ENCODE measurements at regions not wholly inside any gene's neighbourhood (a gene's known extent, or its start where the extent isn't known, plus 50 kb on each side); places are given as distances from the start of the nearest gene placed in this dataset.
"Not testable (repeated sequence)": the region's sequence is repeated elsewhere in the genome, so short reads cannot be mapped to it uniquely, and the experiment has no call there.

DNA sequence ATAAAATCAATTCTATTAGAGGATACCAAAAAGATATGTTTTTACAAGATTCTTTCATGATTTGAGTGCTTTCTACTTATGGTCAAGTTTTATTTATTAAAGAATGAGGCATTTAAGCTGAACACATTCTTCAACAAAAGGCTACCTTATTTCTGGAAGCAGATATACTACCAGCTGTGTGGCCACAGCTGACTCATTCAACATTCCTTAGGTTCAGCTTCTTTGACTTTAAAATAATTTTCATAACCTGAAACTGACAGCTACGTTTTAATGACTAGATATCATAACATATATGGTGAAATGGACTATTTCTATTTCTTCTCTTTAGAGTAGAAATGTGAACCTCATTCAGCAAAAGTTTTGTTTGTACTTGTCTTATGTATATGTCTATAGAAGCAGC is 414.2 kb upstream of the SEMA3C start:
- DNase-seq: no peak

GRCh38 chr7:81331061-81332018 is 412.5 kb upstream of the SEMA3C start:
- no peak for DNase-seq

DNA sequence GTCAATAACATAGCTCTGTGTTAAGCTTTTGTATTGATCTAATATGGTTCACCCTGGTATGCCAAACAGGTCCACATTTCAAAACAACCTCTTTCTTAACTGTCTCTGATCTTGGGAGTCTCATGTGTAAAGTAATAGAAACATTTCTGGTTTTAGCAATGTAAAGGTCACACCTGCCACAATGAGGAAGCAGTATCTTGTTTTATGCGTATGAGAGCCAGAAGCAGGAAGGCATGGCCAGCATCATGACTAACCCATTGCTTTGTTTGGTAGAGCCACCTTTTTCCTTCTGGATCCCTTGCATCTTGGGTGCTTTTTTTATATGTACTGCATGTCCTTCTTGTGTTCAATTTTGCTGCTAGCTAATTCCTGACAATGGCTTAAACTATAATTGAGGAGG is 411.3 kb upstream of the SEMA3C start:
- DNase-seq: no peak

DNA sequence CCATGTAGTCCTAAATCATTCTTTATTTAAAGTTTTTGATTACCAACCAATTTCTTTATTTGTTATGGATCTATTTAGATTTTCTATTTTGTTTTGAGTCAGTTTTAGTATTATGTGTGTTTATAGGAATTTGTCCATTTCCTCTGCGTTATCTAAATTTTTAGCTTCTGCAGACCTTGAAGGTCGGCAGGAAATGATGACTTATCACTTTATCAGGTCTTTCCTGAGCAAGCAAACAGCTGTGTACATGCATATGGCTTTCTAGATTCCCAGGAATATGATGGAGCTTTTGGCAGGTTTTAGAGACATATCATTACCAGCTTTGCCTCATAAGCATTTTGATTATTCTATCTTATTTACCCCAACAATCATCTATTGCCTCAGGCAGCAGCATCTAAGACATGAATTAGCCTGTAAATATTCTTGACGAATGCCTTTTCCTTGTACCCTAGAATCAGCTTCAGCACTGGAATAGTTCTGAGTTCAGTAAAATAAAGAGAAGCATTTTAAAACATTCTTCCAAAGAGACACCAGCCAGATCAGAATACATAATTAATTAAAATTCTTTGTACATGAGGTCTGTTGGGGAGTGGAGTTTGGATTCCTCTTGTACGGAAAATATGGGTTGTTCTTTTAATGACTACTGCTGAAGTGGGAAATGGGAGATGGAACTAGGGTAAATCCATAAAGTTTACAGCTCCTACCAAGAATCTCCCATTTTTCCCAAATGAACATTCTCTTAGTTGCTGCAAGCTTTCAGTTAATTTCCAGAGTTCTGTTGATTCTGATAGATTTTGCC is 408.8 kb upstream of the SEMA3C start:
- DNase-seq: no peak

DNA sequence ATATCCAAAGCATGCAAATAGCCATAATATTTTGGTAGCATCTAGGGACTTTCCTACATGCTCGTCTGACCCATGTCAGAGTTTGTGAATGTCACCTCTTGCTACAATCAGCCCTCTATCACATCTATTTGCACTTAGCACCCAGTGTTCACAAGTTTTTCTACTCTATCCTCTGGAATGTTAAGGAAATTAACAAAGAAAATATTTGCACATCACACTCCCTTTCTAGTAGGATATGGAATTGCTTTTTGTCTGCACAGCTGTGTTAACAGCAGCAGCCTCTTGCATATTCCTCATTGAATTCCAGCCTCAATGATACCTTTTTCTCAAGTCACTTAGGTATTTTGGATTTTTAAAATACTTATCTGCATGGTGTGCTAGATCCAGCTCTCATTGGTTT is 403.1 kb upstream of the SEMA3C start:
- DNase-seq: no peak

- no peak for DNase-seq
Measured at GRCh38 chr7:81317741-81318140, 398.9 kb upstream of the SEMA3C start.

DNA sequence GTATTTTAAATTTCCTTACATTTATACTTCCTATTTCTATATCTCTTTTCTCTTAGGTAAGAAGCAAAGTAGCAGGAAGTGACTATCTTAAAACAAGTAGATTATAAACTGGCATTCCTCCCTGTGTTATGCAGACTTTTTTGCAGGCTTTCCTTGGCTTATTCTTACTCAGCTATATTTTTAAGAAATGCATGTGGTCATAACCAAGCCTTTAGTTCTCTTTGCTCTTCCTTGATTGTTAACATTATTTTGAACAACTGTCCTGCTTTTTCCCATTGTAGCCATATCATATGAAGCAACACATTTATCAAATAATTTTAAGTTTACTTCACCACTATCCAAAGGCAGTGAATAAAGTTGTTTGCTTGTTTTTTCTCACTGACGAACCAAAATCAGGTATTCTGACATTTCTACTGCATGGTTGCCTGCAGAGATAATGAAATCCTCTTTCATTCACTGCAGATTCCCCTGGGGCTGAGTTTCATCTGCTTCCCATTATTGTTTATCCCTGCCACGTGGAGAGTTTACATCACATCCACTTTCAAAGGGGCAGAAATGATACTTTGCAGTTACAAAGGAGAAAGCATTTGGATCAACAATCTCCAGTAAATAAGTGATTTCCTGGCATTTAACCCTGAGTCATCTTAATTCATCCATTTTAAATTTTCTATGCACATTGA is 389.9 kb upstream of the SEMA3C start:
- DNase-seq: no peak

DNA sequence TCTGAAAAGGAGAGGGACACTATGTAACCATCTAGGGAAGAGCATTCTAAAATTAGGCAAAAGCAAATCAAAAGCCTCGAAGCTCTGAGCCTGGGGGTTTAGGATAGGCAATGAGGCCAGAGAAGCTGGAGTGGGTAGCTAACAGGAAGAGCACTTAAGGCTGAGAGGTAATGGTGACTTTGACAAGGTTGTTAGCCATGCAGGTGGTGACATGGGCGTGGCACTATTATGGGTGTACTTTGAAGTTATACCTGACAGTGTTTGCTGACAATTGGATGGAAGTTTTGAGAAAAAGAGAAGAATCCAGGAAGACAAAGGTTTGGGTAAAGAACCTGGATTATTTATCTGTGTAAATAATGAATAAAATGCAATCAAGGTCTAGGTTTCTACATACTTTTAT is 383.0 kb upstream of the SEMA3C start:
- no peak for DNase-seq

GRCh38 chr7:81300753-81301152 is 381.9 kb upstream of the SEMA3C start:
- DNase-seq: no peak

DNA sequence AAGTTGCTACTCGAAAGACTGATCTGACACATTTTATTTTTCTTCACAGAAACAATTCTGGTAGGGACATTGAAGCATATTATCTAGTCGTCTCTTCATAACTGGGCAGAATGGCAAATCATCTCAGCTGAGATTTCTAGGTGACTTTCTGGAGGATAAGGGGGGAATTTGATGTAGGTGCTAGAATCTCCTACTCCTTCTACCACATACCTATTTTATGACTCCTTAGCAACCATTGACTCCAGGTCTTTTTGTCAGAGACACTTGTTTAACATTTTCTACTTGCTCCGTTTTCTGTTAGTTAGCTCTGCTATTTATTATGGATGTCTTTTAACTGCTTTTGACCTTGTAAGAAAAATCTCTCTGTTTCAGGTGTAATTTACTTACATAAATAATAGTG is 380.9 kb upstream of the SEMA3C start:
- DNase-seq: no peak

- DNase-seq: no peak
Measured at GRCh38 chr7:81298951-81299666, 380.3 kb upstream of the SEMA3C start.

- no peak for DNase-seq
Measured at GRCh38 chr7:81297317-81297716, 378.5 kb upstream of the SEMA3C start.

DNA sequence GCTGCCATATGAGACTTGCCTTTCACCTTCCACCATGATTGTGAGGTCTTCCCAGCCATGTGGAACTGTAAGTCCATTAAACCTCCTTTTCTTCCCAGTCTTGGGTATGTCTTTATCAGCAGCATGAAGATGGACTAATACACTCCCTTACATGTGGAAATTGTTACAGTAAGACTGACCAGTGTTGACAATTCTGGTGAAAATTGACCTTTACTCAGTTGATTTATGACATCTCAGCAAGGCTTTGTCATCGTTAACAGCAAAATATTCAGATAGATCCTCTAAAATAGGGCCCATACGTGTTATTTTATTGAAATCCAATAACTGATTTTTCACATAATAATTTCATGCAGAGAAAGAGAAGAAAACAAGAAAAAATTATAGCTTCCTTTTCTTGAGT is 377.9 kb upstream of the SEMA3C start:
- DNase-seq: no peak

DNA sequence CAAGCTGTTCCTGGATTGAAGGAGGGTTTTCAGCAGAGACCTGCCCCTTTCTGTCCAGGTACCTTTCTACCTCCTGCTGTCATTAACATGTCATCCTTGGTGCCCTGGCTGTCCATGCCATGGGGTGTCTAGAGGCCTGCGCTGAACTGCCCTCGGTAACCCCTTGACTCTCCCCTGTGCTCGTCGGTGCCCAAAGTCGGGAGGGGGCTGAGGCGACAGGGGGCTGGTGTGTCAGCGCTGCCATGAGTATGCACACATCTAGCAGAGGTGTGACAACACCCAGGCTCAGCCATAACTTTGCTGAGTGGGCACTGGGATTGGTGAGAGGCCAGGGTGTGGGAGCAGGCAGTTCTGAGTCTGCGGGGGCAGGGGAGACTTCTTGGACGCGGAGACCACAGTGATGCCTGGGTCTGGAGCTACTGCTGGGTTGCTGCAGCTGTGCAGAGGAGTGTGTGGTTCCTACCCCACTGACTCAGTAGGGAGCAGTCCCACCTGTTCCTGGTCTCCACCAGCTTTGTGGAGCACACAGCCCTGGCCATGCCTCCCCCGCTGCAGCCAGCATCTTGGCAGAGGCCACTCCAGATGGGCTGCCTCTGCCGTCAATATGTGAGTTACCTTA is 376.2 kb upstream of the SEMA3C start:
- DNase-seq: no peak

GRCh38 chr7:81293806-81294205 is 375.0 kb upstream of the SEMA3C start:
- no peak for DNase-seq

- not testable (repeated sequence) for DNase-seq
Measured at GRCh38 chr7:81286754-81287153, 367.9 kb upstream of the SEMA3C start.

GRCh38 chr7:81285142-81285871 is 366.5 kb upstream of the SEMA3C start:
- no peak for DNase-seq

- no peak for DNase-seq
Measured at GRCh38 chr7:81284576-81284975, 365.7 kb upstream of the SEMA3C start.

- no peak for DNase-seq
Measured at GRCh38 chr7:81280531-81280930, 361.7 kb upstream of the SEMA3C start.

DNA sequence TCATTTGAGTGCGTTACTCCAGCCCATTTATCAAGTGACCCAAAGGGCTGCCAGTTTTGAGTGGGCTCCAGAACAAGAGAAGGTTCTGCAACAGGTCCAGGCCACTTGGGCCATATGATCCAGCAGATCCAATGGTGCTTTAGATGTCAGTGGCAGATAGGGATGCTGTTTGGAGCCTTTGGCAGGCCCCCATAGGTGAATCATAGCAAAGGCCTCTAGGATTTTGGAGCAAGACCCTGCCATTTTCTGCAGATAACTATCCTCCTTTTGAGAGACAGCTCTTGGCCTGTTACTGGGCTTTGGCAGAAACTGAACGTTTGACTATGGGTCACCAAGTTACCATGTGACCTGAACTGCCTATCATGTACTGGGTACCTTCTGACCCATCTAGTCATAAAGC is 358.8 kb upstream of the SEMA3C start:
- no peak for DNase-seq

GRCh38 chr7:81273601-81274397 is 354.9 kb upstream of the SEMA3C start:
- DNase-seq: no peak
